Adrenal gland (tissue), 9 donors: ENCODE measurements at regions not wholly inside any gene's neighbourhood (a gene's known extent, or its start where the extent isn't known, plus 50 kb on each side); places are given as distances from the start of the nearest gene placed in this dataset.

Source experiments
- DNase-seq, 7 donors: peaks; one replicate each; pipeline ENCODE4 v3.0.0-alpha.2; 2019 to 2020
- H3K27ac ChIP-seq, 5 donors: fragments of 200-600 bp; sonication (generic) in 4 of 5; 1 replicate in 3 of 5; 2 replicates in 2 of 5; pipeline versions ENCODE4 v1.5.1 to v1.8.0; 2016 to 2020; ENCODE audit warnings: mild to moderate bottlenecking in 1 of 5
- H3K27me3 ChIP-seq: fragments of 200-600 bp; 2 replicates; pipeline ENCODE4 v1.8.0; 2021
- H3K36me3 ChIP-seq, 2 donors: fragments of 200-600 bp; replicated peaks in 1 of 2; 1 replicate in 1 of 2; 2 replicates in 1 of 2; pipeline versions ENCODE4 v1.5.1 to v1.8.0; 2018 to 2022
- H3K4me1 ChIP-seq, 2 donors: fragments of 200-600 bp; replicated peaks in 1 of 2; 1 replicate in 1 of 2; 2 replicates in 1 of 2; pipeline versions ENCODE4 v1.5.1 to v1.8.0; 2018 to 2021
- H3K4me3 ChIP-seq, 4 donors: fragments of 200-600 bp; sonication (generic) in 3 of 4; one replicate each; pipeline ENCODE4 v1.5.1; 2016 to 2018
- H3K9me3 ChIP-seq, 3 donors: fragments of 200-600 bp; sonication (generic) in 1 of 3; replicated peaks in 1 of 3; 1 replicate in 2 of 3; 2 replicates in 1 of 3; pipeline versions ENCODE4 v1.5.1 to v1.8.0; 2016 to 2021
- POLR2A ChIP-seq, 2 donors: fragments of 450-650 bp; IDR thresholded peaks; one replicate each; pipeline ENCODE4 v1.6.1; 2017; ENCODE audit warnings: antibody characterized with exemption in 2 of 2, mild to moderate bottlenecking in 2 of 2, moderate library complexity in 1 of 2
- WGBS, 4 donors: extraction: QIAGEN DNeasy Blood & Tissue Kit in 2 of 4; methylation state at CpG; one replicate each; pipeline versions ENCODE4 v1.1.5 to v1.1.7; 2013 to 2017; 5-methylcytosine and 5-hydroxymethylcytosine counted together
- intact Hi-C, 2 donors: fragments of 100-400 bp; cut with DNase I; formaldehyde crosslinking; loops; one replicate each; pipeline versions ENCODE4 v1.14.1 to v1.15.0; 2022 to 2023
- TF ChIP-seq, protein P1 (sequence below), 6 experiments: fragments of 450-650 bp in 4 of 6; fragments of 200-600 bp in 2 of 6; sonication (generic) in 1 of 6; IDR thresholded peaks; 1 replicate in 5 of 6; 2 replicates in 1 of 6; pipeline versions ENCODE4 v1.5.1 to v1.8.0; 2016 to 2021; ENCODE audit warnings: antibody characterized with exemption in 6 of 6, mild to moderate bottlenecking in 2 of 6, moderate library complexity in 1 of 6
- donor health status: healthy with polysubstance abuse.
- donor health status: Bipolar disorder and iron deficiency.
- donor health status: DM: yes; HTN: yes; CAD: no.
- donor health status: DM: no; HTN: no; CAD: no.
- donor health status: DM: no; HTN: no; CAD: no.

DNA sequence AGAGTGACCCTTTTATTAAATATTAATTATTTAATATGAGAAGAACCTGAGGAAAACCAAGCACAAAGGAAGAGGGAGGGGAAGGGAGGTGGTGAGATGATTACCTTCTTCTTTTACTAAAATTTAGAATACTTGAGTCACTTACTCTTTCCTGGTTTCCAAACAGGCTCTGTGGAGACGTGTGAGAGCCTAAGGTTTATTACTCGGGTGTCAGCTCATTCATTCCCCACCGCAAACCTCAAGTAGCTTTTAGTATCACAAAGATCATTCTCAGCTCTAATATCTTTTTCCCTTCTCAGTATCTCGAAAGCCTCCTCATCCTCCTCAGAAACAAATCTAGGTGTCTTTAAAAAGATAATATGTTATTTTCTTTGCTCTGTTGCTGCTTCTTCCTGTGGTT lies 497.2 kb upstream of the JARID2 start:
- Histone ChIP-seq H3K4me3 (no peak overlapping the region), H3K4me1 (peaks cover 1 to 7% of the 10 kb centered on the region in 2 donors), H3K36me3 (no peaks in the 10 kb centered on the region), H3K27ac (no peak overlapping the region), H3K9me3 (no peaks in the 10 kb centered on the region), H3K27me3 (no peaks in the 10 kb centered on the region)
- TF ChIP-seq POLR2A (IDR thresholded peaks at IDR 0.05), result no peak
- TF ChIP-seq, protein P1, sequence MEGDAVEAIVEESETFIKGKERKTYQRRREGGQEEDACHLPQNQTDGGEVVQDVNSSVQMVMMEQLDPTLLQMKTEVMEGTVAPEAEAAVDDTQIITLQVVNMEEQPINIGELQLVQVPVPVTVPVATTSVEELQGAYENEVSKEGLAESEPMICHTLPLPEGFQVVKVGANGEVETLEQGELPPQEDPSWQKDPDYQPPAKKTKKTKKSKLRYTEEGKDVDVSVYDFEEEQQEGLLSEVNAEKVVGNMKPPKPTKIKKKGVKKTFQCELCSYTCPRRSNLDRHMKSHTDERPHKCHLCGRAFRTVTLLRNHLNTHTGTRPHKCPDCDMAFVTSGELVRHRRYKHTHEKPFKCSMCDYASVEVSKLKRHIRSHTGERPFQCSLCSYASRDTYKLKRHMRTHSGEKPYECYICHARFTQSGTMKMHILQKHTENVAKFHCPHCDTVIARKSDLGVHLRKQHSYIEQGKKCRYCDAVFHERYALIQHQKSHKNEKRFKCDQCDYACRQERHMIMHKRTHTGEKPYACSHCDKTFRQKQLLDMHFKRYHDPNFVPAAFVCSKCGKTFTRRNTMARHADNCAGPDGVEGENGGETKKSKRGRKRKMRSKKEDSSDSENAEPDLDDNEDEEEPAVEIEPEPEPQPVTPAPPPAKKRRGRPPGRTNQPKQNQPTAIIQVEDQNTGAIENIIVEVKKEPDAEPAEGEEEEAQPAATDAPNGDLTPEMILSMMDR (IDR thresholded peaks at IDR 0.05), result no peak
- intact Hi-C loops, result no loop called here
- WGBS, 4 donors, result 77 to 84% (median 81%) methylated on average over 4 of the region's 4 CpGs
- DNase-seq, result no peak

DNA sequence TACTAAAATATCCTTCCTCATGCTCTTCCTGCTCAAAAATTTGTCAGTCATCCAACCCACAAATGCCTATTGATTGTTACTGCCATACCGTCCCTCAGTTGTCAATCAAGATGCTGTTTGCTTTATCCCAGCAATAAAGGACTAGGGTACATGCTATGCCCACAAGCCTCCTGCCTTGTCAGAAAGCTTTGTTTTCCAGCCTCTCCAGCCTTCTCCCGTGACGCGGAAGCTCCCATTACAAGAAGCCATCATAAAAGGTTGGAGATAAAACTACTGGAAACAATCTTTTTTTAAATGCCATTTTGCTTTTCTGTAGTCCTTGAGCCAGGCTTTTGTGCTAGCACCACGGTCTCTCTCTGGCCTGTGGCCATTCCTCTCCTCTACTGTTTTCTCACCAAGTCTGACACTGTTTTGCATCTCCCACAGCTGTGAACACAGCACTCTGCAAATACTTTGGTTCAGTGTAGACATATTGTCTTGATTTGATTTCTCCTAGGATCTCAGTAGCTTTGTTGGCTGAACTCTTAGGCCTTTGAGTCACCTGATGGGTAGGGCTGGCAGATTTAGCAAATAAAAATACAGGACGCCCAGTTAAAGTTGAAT lies 495.7 kb upstream of the JARID2 start:
- no peaks in the 10 kb centered on the region for H3K36me3 ChIP-seq
- H3K9me3 ChIP-seq, result no peaks in the 10 kb centered on the region
- H3K4me1 ChIP-seq, result no peaks in the 10 kb centered on the region
- no peaks in the 10 kb centered on the region for H3K27me3 ChIP-seq
- intact Hi-C loops, result no loop called here
- no peak overlapping the region for H3K4me3 ChIP-seq
- no peak overlapping the region for H3K27ac ChIP-seq
- no peak for DNase-seq
- TF ChIP-seq POLR2A (IDR thresholded peaks at IDR 0.05), result no peak
- TF ChIP-seq, protein P1 (IDR thresholded peaks at IDR 0.05), result no peak
- 68 to 80% (median 73%) methylated on average over 6 of the region's 6 CpGs for WGBS, 4 donors

DNA sequence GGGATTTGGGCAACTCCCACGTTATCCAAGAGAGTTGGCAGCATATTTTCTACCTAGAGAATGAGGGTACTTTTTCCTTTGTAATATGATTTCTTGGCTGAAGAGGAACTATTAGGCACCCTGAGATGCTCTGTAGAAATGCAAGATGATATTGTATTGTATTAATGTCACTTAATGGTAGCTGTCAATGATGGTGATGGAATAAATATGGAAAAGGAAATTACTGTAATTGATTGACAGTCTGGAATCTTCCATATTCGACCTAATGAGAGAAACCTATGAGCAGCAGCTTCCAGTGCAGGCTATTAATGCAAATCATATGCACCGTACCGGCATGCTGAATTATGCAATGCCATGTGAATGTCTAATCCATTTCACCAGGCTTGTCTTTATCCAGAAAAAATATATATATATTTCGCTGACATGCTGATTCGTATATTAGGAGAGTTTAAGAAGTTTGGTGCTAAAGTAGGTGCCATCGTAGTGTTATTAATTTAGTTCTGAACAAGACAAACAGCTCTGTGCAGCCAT lies 494.2 kb upstream of the JARID2 start:
- 72 to 81% (median 75%) methylated on average over 7 of the region's 7 CpGs for WGBS, 4 donors
- DNase-seq, result no peak
- intact Hi-C loops, result no loop called here
- Histone ChIP-seq H3K27ac (no peak overlapping the region), H3K27me3 (no peaks in the 10 kb centered on the region), H3K4me3 (no peak overlapping the region), H3K9me3 (no peaks in the 10 kb centered on the region), H3K36me3 (no peaks in the 10 kb centered on the region), H3K4me1 (no peaks in the 10 kb centered on the region)
- no peak for TF ChIP-seq POLR2A (IDR thresholded peaks at IDR 0.05)
- TF ChIP-seq, protein P1 (IDR thresholded peaks at IDR 0.05), result no peak

DNA sequence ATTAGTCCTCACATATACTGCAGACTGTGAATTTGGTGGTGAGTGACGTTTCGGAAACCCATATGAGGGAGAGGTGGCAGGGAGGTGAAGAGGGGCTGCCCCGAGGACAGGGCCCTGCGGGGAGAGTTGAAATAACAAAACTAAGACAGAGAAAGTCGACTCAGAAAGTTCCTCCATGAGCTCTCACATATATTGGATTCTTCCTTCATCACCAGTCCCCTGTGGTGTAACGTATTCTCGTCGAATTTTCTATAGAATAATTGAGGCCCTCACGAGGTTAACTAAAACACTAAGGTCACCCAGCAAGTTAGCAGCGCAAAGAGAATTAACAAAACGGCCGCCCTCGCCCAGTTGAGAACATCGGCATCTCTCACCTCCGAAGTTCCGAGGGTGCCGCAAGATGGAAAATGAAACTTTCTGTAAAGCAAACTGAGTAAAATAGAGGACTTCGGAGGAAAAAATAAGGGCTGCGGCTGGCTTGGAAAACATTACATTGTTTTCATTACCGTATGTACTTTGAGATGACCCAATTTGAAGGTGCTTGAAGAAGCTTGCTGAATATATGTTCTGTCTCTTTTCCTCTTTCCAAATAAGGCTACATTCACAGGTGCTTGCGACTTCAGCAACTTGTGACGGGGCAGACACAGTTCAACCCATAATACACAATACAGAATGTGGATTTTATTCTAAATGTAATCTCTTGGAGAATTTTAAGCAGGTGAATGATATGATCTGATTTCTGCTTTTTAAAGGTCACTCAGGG lies 490.9 kb upstream of the JARID2 start:
- Histone ChIP-seq H3K4me3 (no peak overlapping the region), H3K27ac (no peak overlapping the region), H3K4me1 (no peaks in the 10 kb centered on the region), H3K36me3 (no peaks in the 10 kb centered on the region), H3K9me3 (no peaks in the 10 kb centered on the region), H3K27me3 (no peaks in the 10 kb centered on the region)
- no peak for DNase-seq
- TF ChIP-seq, protein P1 (IDR thresholded peaks at IDR 0.05), result no peak
- no peak for TF ChIP-seq POLR2A (IDR thresholded peaks at IDR 0.05)
- WGBS, 4 donors, result 88 to 91% (median 90%) methylated on average over 22 of the region's 22 CpGs
- intact Hi-C loops, result no loop called here
